HUES64 (cell line): ENCODE measurements at regions not wholly inside any gene's neighbourhood (a gene's known extent, or its start where the extent isn't known, plus 50 kb on each side); places are given as distances from the start of the nearest gene placed in this dataset.

Experiments used
- H3K27ac ChIP-seq: 2 replicates; pipeline ENCODE4 v1.7.0; 2013; ENCODE audit warnings: low read depth, low read length, inconsistent platforms
- H3K27me3 ChIP-seq: 2 replicates; pipeline ENCODE4 v1.6.1; 2013; ENCODE audit warnings: mild to moderate bottlenecking, low read length; ENCODE audit not compliant: insufficient read depth
- H3K36me3 ChIP-seq: 2 replicates; pipeline ENCODE4 v1.6.1; 2013; ENCODE audit warnings: mild to moderate bottlenecking, low read length; ENCODE audit not compliant: insufficient read depth
- H3K4me1 ChIP-seq: 2 replicates; pipeline ENCODE4 v1.6.1; 2013; ENCODE audit warnings: mild to moderate bottlenecking, low read length, moderate library complexity; ENCODE audit not compliant: insufficient read depth
- H3K4me3 ChIP-seq: 2 replicates; pipeline ENCODE4 v1.5.1; 2013; ENCODE audit warnings: mild to moderate bottlenecking, low read length, moderate library complexity
- H3K9ac ChIP-seq: 2 replicates; pipeline ENCODE4 v1.6.1; 2013; ENCODE audit warnings: mild to moderate bottlenecking, low read depth, low read length
- H3K9me3 ChIP-seq: 2 replicates; pipeline ENCODE4 v1.6.1; 2013; ENCODE audit warnings: low read depth, low read length; ENCODE audit not compliant: insufficient read depth
- WGBS: fragments of 150-250, 120-280 bp; methylation state at CpG from one replicate; pipeline ENCODE4 v1.1.7; 2013; ENCODE audit warnings: missing lambda C conversion rate; 5-methylcytosine and 5-hydroxymethylcytosine counted together

- Histone ChIP-seq H3K27ac (no peak overlapping the region), H3K36me3 (no peaks in the 10 kb centered on the region), H3K4me1 (no peaks in the 10 kb centered on the region), H3K9ac (no peak overlapping the region), H3K4me3 (no peak overlapping the region), H3K27me3 (no peaks in the 10 kb centered on the region), H3K9me3 (no peaks in the 10 kb centered on the region)
- 100% methylated on average over 1 of the region's 1 CpG for WGBS
Observed at GRCh38 chr4:38456096-38456495, 207.9 kb upstream of the KLF3 start.

- no peaks in the 10 kb centered on the region for H3K27me3 ChIP-seq
- WGBS = 88% methylated on average over 7 of the region's 7 CpGs
- H3K4me3 ChIP-seq = no peak overlapping the region
- no peaks in the 10 kb centered on the region for H3K36me3 ChIP-seq
- H3K9me3 ChIP-seq = 0 out of 2 replicates have a peak, but pooled peaks cover under 1% of the 10 kb centered on the region
- no peaks in the 10 kb centered on the region for H3K4me1 ChIP-seq
- no peak overlapping the region for H3K27ac ChIP-seq
- H3K9ac ChIP-seq = no peak overlapping the region
Observed at GRCh38 chr4:38461342-38461741, 202.7 kb upstream of the KLF3 start.

GRCh38 chr4:38462367-38463055 lies 201.5 kb upstream of the KLF3 start:
- H3K36me3 ChIP-seq = no peaks in the 10 kb centered on the region
- H3K4me1 ChIP-seq = no peaks in the 10 kb centered on the region
- H3K27ac ChIP-seq = no peak overlapping the region
- H3K4me3 ChIP-seq = no peak overlapping the region
- no peaks in the 10 kb centered on the region for H3K27me3 ChIP-seq
- H3K9ac ChIP-seq = no peak overlapping the region
- H3K9me3 ChIP-seq = peaks cover 12% of the 10 kb centered on the region; the same call in 1 of the 2 replicates
- 76% methylated on average over 6 of the region's 6 CpGs for WGBS

GRCh38 chr4:38463268-38463958 lies 200.6 kb upstream of the KLF3 start:
- Histone ChIP-seq H3K27ac (no peak overlapping the region), H3K27me3 (no peaks in the 10 kb centered on the region), H3K9ac (no peak overlapping the region), H3K36me3 (no peaks in the 10 kb centered on the region), H3K4me3 (no peak overlapping the region), H3K9me3 (peaks cover 14% of the 10 kb centered on the region; the same call in 1 of the 2 replicates), H3K4me1 (no peaks in the 10 kb centered on the region)
- 87% methylated on average over 4 of the region's 6 CpGs for WGBS

- Histone ChIP-seq H3K27ac (no peak overlapping the region), H3K36me3 (no peaks in the 10 kb centered on the region), H3K4me1 (no peaks in the 10 kb centered on the region), H3K9ac (no peak overlapping the region), H3K9me3 (peaks cover 14% of the 10 kb centered on the region; the same call in 1 of the 2 replicates), H3K4me3 (no peak overlapping the region), H3K27me3 (no peaks in the 10 kb centered on the region)
- WGBS = 92% methylated on average over 4 of the region's 4 CpGs
Observed at GRCh38 chr4:38464328-38464727, 199.7 kb upstream of the KLF3 start.

- no peak overlapping the region for H3K9ac ChIP-seq
- peaks cover 14% of the 10 kb centered on the region; the same call in 1 of the 2 replicates for H3K9me3 ChIP-seq
- 100% methylated on average over 1 of the region's 1 CpG for WGBS
Observed at GRCh38 chr4:38466401-38466800, 197.6 kb upstream of the KLF3 start.

GRCh38 chr4:38467296-38467695 lies 196.7 kb upstream of the KLF3 start:
- no peaks in the 10 kb centered on the region for H3K4me1 ChIP-seq
- no peaks in the 10 kb centered on the region for H3K36me3 ChIP-seq
- H3K27me3 ChIP-seq = no peaks in the 10 kb centered on the region
- peaks cover 14% of the 10 kb centered on the region; the same call in 1 of the 2 replicates for H3K9me3 ChIP-seq
- 95% methylated on average over 1 of the region's 1 CpG for whole genome bisulfite sequencing
- no peak overlapping the region for H3K4me3 ChIP-seq
- H3K27ac ChIP-seq = no peak overlapping the region
- H3K9ac ChIP-seq = no peak overlapping the region

More at GRCh38 chr4:38466401-38466800, 197.6 kb upstream of the KLF3 start:
- no peaks in the 10 kb centered on the region for H3K4me1 ChIP-seq
- no peak overlapping the region for H3K27ac ChIP-seq
- H3K36me3 ChIP-seq = no peaks in the 10 kb centered on the region
- no peaks in the 10 kb centered on the region for H3K27me3 ChIP-seq
- H3K4me3 ChIP-seq = no peak overlapping the region

- WGBS = 98% methylated on average over 3 of the region's 3 CpGs
- H3K4me1 ChIP-seq = no peaks in the 10 kb centered on the region
- H3K9me3 ChIP-seq = peaks cover 14% of the 10 kb centered on the region; the same call in 1 of the 2 replicates
- H3K9ac ChIP-seq = no peak overlapping the region
- no peak overlapping the region for H3K27ac ChIP-seq
- no peaks in the 10 kb centered on the region for H3K27me3 ChIP-seq
- no peak overlapping the region for H3K4me3 ChIP-seq
- no peaks in the 10 kb centered on the region for H3K36me3 ChIP-seq
Observed at GRCh38 chr4:38468339-38468866, 195.6 kb upstream of the KLF3 start.

- Histone ChIP-seq H3K36me3 (no peaks in the 10 kb centered on the region), H3K9me3 (peaks cover 14% of the 10 kb centered on the region; the same call in 1 of the 2 replicates), H3K4me1 (no peaks in the 10 kb centered on the region), H3K27ac (no peak overlapping the region), H3K9ac (no peak overlapping the region), H3K27me3 (no peaks in the 10 kb centered on the region), H3K4me3 (no peak overlapping the region)
- 95% methylated on average over 3 of the region's 3 CpGs for WGBS
Observed at GRCh38 chr4:38469410-38469809, 194.6 kb upstream of the KLF3 start.

- no peaks in the 10 kb centered on the region for H3K36me3 ChIP-seq
- no peak overlapping the region for H3K9ac ChIP-seq
- H3K27me3 ChIP-seq = no peaks in the 10 kb centered on the region
- H3K9me3 ChIP-seq = peaks cover 14% of the 10 kb centered on the region
- H3K27ac ChIP-seq = no peak overlapping the region
- no peaks in the 10 kb centered on the region for H3K4me1 ChIP-seq
- WGBS = 95% methylated on average over 2 of the region's 2 CpGs
- H3K4me3 ChIP-seq = no peak overlapping the region
Observed at GRCh38 chr4:38470735-38471262, 193.2 kb upstream of the KLF3 start.

- H3K4me3 ChIP-seq = no peak overlapping the region
- H3K27ac ChIP-seq = no peak overlapping the region
- H3K9ac ChIP-seq = no peak overlapping the region
- H3K4me1 ChIP-seq = no peaks in the 10 kb centered on the region
- no peaks in the 10 kb centered on the region for H3K27me3 ChIP-seq
- no peaks in the 10 kb centered on the region for H3K9me3 ChIP-seq
- 100% methylated on average over 1 of the region's 1 CpG for WGBS
- no peaks in the 10 kb centered on the region for H3K36me3 ChIP-seq
Observed at GRCh38 chr4:38482696-38483095, 181.3 kb upstream of the KLF3 start.
